Liver (tissue), 2 donors: ENCODE measurements at regions not wholly inside any gene's neighbourhood (a gene's known extent, or its start where the extent isn't known, plus 50 kb on each side); places are given as distances from the start of the nearest gene placed in this dataset.

Source experiments
- CTCF ChIP-seq: fragments of 150-350 bp; IDR thresholded peaks from 2 replicates; pipeline ENCODE4 v1.5.1; 2017; ENCODE audit warnings: improper control_type of control experiment, low read depth, low read length; ENCODE audit not compliant: missing input control
- YY1 ChIP-seq: IDR thresholded peaks from 2 replicates; pipeline ENCODE4 v1.6.1; 2016; ENCODE audit warnings: antibody characterized with exemption, mild to moderate bottlenecking
- donor health status: healthy.

- TF ChIP-seq CTCF (no peak), YY1 (no peak)
Measured at GRCh38 chr13:18991060-18991459, 190.6 kb downstream of the TUBA3C start.
